ENCODE measurements at regions not wholly inside any gene's neighbourhood (a gene's known extent, or its start where the extent isn't known, plus 50 kb on each side); places are given as distances from the start of the nearest gene placed in this dataset.
"Not testable (repeated sequence)": the region's sequence is repeated elsewhere in the genome, so short reads cannot be mapped to it uniquely, and the experiment has no call there.

GRCh38 chr7:84883570-84883969, 303.3 kb downstream of the SEMA3D start:
- not testable (repeated sequence) for H3K36me3 ChIP-seq (ENCODE audit: control insufficient read depth, insufficient read depth, low read length); H3K4me3 ChIP-seq (ENCODE audit: insufficient read depth, low read depth, low read length); H3K27ac ChIP-seq (ENCODE audit: insufficient read depth, low read depth, low read length, poor library complexity, severe bottlenecking); H3K4me1 ChIP-seq (ENCODE audit: control insufficient read depth, insufficient read depth, low read length); H3K27me3 ChIP-seq (ENCODE audit: control insufficient read depth, insufficient read depth, low read length, poor library complexity, severe bottlenecking); H3K9me3 ChIP-seq (ENCODE audit: control insufficient read depth, low read length)
- 92% methylated on average over 1 of the region's 1 CpG; no CpG with 5 or more reads in 1 of the 2 experiments for WGBS, 2 experiments

- H3K27me3 ChIP-seq (ENCODE audit: control insufficient read depth, insufficient read depth, low read length, poor library complexity, severe bottlenecking); H3K4me3 ChIP-seq (ENCODE audit: insufficient read depth, low read depth, low read length); H3K9me3 ChIP-seq (ENCODE audit: control insufficient read depth, low read length); H3K4me1 ChIP-seq (ENCODE audit: control insufficient read depth, insufficient read depth, low read length); H3K27ac ChIP-seq (ENCODE audit: insufficient read depth, low read depth, low read length, poor library complexity, severe bottlenecking); H3K36me3 ChIP-seq (ENCODE audit: control insufficient read depth, insufficient read depth, low read length): not testable (repeated sequence)
- 96 to 97% methylated on average over 60 of the region's 60 CpGs for WGBS, 2 experiments
These were observed 306.4 kb downstream of the SEMA3D start for GRCh38 chr7:84880326-84880997.

- Histone ChIP-seq H3K27me3 (ENCODE audit: control insufficient read depth, insufficient read depth, low read length, poor library complexity, severe bottlenecking) (no peaks in the 10 kb centered on the region), H3K4me1 (ENCODE audit: control insufficient read depth, insufficient read depth, low read length) (no peaks in the 10 kb centered on the region), H3K36me3 (ENCODE audit: control insufficient read depth, insufficient read depth, low read length) (no peaks in the 10 kb centered on the region), H3K27ac (ENCODE audit: insufficient read depth, low read depth, low read length, poor library complexity, severe bottlenecking) (no peak overlapping the region), H3K9me3 (ENCODE audit: control insufficient read depth, low read length) (no peaks in the 10 kb centered on the region), H3K4me3 (ENCODE audit: insufficient read depth, low read depth, low read length) (no peak overlapping the region)
- WGBS, 2 experiments: 92 to 94% methylated on average over 1 to 2 of the region's 3 CpGs
These were observed 307.1 kb downstream of the SEMA3D start for GRCh38 chr7:84879570-84880325.

- no peaks in the 10 kb centered on the region for H3K4me1 ChIP-seq (ENCODE audit: control insufficient read depth, insufficient read depth, low read length)
- H3K4me3 ChIP-seq (ENCODE audit: insufficient read depth, low read depth, low read length): no peak overlapping the region
- 100% methylated on average over 1 of the region's 1 CpG; no CpG with 5 or more reads in 1 of the 2 experiments for whole genome bisulfite sequencing, 2 experiments
- no peak overlapping the region for H3K27ac ChIP-seq (ENCODE audit: insufficient read depth, low read depth, low read length, poor library complexity, severe bottlenecking)
- no peaks in the 10 kb centered on the region for H3K36me3 ChIP-seq (ENCODE audit: control insufficient read depth, insufficient read depth, low read length)
- H3K27me3 ChIP-seq (ENCODE audit: control insufficient read depth, insufficient read depth, low read length, poor library complexity, severe bottlenecking): no peaks in the 10 kb centered on the region
- no peaks in the 10 kb centered on the region for H3K9me3 ChIP-seq (ENCODE audit: control insufficient read depth, low read length)
These were observed 308.8 kb downstream of the SEMA3D start for GRCh38 chr7:84877943-84878570.

GRCh38 chr7:84876061-84876821, 310.6 kb downstream of the SEMA3D start:
- Histone ChIP-seq H3K4me1 (ENCODE audit: control insufficient read depth, insufficient read depth, low read length) (no peaks in the 10 kb centered on the region), H3K36me3 (ENCODE audit: control insufficient read depth, insufficient read depth, low read length) (no peaks in the 10 kb centered on the region), H3K4me3 (ENCODE audit: insufficient read depth, low read depth, low read length) (no peak overlapping the region), H3K27ac (ENCODE audit: insufficient read depth, low read depth, low read length, poor library complexity, severe bottlenecking) (no peak overlapping the region), H3K27me3 (ENCODE audit: control insufficient read depth, insufficient read depth, low read length, poor library complexity, severe bottlenecking) (no peaks in the 10 kb centered on the region), H3K9me3 (ENCODE audit: control insufficient read depth, low read length) (no peaks in the 10 kb centered on the region)
- WGBS, 2 experiments: 94 to 98% methylated on average over 16 of the region's 16 CpGs

- Histone ChIP-seq H3K9me3 (ENCODE audit: control insufficient read depth, low read length) (no peaks in the 10 kb centered on the region), H3K4me1 (ENCODE audit: control insufficient read depth, insufficient read depth, low read length) (no peaks in the 10 kb centered on the region), H3K27me3 (ENCODE audit: control insufficient read depth, insufficient read depth, low read length, poor library complexity, severe bottlenecking) (no peaks in the 10 kb centered on the region), H3K36me3 (ENCODE audit: control insufficient read depth, insufficient read depth, low read length) (no peaks in the 10 kb centered on the region), H3K27ac (ENCODE audit: insufficient read depth, low read depth, low read length, poor library complexity, severe bottlenecking) (no peak overlapping the region), H3K4me3 (ENCODE audit: insufficient read depth, low read depth, low read length) (no peak overlapping the region)
- WGBS, 2 experiments: 90 to 92% methylated on average over 1 of the region's 1 CpG
These were observed 321.3 kb downstream of the SEMA3D start for GRCh38 chr7:84865560-84865959.

- Histone ChIP-seq H3K27ac (ENCODE audit: insufficient read depth, low read depth, low read length, poor library complexity, severe bottlenecking) (no peak overlapping the region), H3K9me3 (ENCODE audit: control insufficient read depth, low read length) (no peaks in the 10 kb centered on the region), H3K4me3 (ENCODE audit: insufficient read depth, low read depth, low read length) (no peak overlapping the region), H3K27me3 (ENCODE audit: control insufficient read depth, insufficient read depth, low read length, poor library complexity, severe bottlenecking) (no peaks in the 10 kb centered on the region), H3K36me3 (ENCODE audit: control insufficient read depth, insufficient read depth, low read length) (no peaks in the 10 kb centered on the region), H3K4me1 (ENCODE audit: control insufficient read depth, insufficient read depth, low read length) (no peaks in the 10 kb centered on the region)
- 90 to 93% methylated on average over 3 of the region's 3 CpGs for WGBS, 2 experiments
These were observed 329.5 kb downstream of the SEMA3D start for GRCh38 chr7:84857336-84857735.

GRCh38 chr7:84855758-84856157, 331.1 kb downstream of the SEMA3D start:
- H3K4me1 ChIP-seq (ENCODE audit: control insufficient read depth, insufficient read depth, low read length): no peaks in the 10 kb centered on the region
- H3K36me3 ChIP-seq (ENCODE audit: control insufficient read depth, insufficient read depth, low read length): no peaks in the 10 kb centered on the region
- no peak overlapping the region for H3K27ac ChIP-seq (ENCODE audit: insufficient read depth, low read depth, low read length, poor library complexity, severe bottlenecking)
- no peaks in the 10 kb centered on the region for H3K27me3 ChIP-seq (ENCODE audit: control insufficient read depth, insufficient read depth, low read length, poor library complexity, severe bottlenecking)
- H3K4me3 ChIP-seq (ENCODE audit: insufficient read depth, low read depth, low read length): no peak overlapping the region
- H3K9me3 ChIP-seq (ENCODE audit: control insufficient read depth, low read length): no peaks in the 10 kb centered on the region

GRCh38 chr7:84848974-84849372, 337.9 kb downstream of the SEMA3D start:
- H3K27me3 ChIP-seq (ENCODE audit: control insufficient read depth, insufficient read depth, low read length, poor library complexity, severe bottlenecking); H3K27ac ChIP-seq (ENCODE audit: insufficient read depth, low read depth, low read length, poor library complexity, severe bottlenecking); H3K4me1 ChIP-seq (ENCODE audit: control insufficient read depth, insufficient read depth, low read length); H3K4me3 ChIP-seq (ENCODE audit: insufficient read depth, low read depth, low read length); H3K9me3 ChIP-seq (ENCODE audit: control insufficient read depth, low read length); H3K36me3 ChIP-seq (ENCODE audit: control insufficient read depth, insufficient read depth, low read length): not testable (repeated sequence)
